A673 (cell line): ENCODE measurements at regions not wholly inside any gene's neighbourhood (a gene's known extent, or its start where the extent isn't known, plus 50 kb on each side); places are given as distances from the start of the nearest gene placed in this dataset.

ENCODE experiments used
- EZH2 ChIP-seq: fragments of 200-600 bp; sonication (generic); IDR thresholded peaks from 2 replicates; pipeline ENCODE4 v1.6.1; 2017; ENCODE audit warnings: borderline replicate concordance, low read depth, mild to moderate bottlenecking, mixed read lengths, antibody characterized with exemption, low read length; ENCODE audit not compliant: poor library complexity, severe bottlenecking
- TF ChIP-seq, protein P1 (sequence below): fragments of 300-800, 200-600 bp; sonication (generic); conservative IDR thresholded peaks from 2 replicates; pipeline ENCODE4 v1.5.1; 2017; ENCODE audit warnings: low read depth, mild to moderate bottlenecking, antibody characterized with exemption, low read length, moderate library complexity, mixed read lengths

DNA sequence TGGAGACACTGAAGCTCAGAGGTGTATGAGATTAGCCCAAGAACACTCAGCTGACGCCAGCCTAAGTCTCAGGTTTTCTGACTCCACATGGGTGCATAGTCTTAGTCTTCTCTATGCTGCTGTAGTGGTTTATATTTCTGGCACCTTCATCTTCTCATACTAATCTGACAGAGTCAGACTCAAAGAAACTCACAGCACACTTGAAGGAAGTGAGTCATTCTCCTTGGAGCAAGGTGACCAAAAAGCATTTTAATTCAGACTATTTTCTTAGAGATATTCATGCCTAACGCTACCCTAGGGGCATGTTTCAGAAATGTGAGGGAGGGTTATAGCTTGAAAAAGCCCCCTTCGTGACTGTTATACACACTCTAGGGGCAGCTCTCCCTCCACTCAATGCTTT lies 775.3 kb upstream of the ARPP21 start:
- TF ChIP-seq, protein P1, sequence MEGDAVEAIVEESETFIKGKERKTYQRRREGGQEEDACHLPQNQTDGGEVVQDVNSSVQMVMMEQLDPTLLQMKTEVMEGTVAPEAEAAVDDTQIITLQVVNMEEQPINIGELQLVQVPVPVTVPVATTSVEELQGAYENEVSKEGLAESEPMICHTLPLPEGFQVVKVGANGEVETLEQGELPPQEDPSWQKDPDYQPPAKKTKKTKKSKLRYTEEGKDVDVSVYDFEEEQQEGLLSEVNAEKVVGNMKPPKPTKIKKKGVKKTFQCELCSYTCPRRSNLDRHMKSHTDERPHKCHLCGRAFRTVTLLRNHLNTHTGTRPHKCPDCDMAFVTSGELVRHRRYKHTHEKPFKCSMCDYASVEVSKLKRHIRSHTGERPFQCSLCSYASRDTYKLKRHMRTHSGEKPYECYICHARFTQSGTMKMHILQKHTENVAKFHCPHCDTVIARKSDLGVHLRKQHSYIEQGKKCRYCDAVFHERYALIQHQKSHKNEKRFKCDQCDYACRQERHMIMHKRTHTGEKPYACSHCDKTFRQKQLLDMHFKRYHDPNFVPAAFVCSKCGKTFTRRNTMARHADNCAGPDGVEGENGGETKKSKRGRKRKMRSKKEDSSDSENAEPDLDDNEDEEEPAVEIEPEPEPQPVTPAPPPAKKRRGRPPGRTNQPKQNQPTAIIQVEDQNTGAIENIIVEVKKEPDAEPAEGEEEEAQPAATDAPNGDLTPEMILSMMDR, result no peak
- no peak for TF ChIP-seq EZH2
